Sigmoid colon (tissue), 6 donors: ENCODE measurements at regions not wholly inside any gene's neighbourhood (a gene's known extent, or its start where the extent isn't known, plus 50 kb on each side); places are given as distances from the start of the nearest gene placed in this dataset.

Experiments
- DNase-seq: peaks from one replicate; pipeline ENCODE4 v3.0.0-alpha.2; 2019
- H3K27ac ChIP-seq, 4 donors: fragments of 200-600 bp; sonication (generic); one replicate each; pipeline ENCODE4 v1.5.1; 2016 to 2019; ENCODE audit warnings: mild to moderate bottlenecking in 1 of 4
- H3K27me3 ChIP-seq, 3 donors: fragments of 200-600 bp; sonication (generic); one replicate each; pipeline ENCODE4 v1.5.1; 2019; ENCODE audit warnings: mild to moderate bottlenecking in 1 of 3
- H3K36me3 ChIP-seq, 4 donors: fragments of 200-600 bp; sonication (generic); one replicate each; pipeline ENCODE4 v1.5.1; 2016 to 2019
- H3K4me1 ChIP-seq, 4 donors: fragments of 200-600 bp; sonication (generic); one replicate each; pipeline ENCODE4 v1.5.1; 2017 to 2019
- H3K4me3 ChIP-seq, 4 donors: fragments of 200-600 bp; sonication (generic); one replicate each; pipeline ENCODE4 v1.5.1; 2017 to 2019; ENCODE audit warnings: mild to moderate bottlenecking in 2 of 4, moderate library complexity in 1 of 4
- H3K9me3 ChIP-seq, 4 donors: fragments of 200-600 bp in 3 of 4; sonication (generic) in 3 of 4; one replicate each; pipeline versions ENCODE4 v1.5.1 to v1.6.1; 2013 to 2019
- CTCF ChIP-seq, 4 experiments: fragments of 450-650 bp in 3 of 4; fragments of 200-600 bp in 1 of 4; IDR thresholded peaks; one replicate each; pipeline ENCODE4 v1.5.1; 2016 to 2019; ENCODE audit warnings: antibody characterized with exemption in 4 of 4, mild to moderate bottlenecking in 3 of 4, moderate library complexity in 2 of 4
- EP300 ChIP-seq, 4 donors: sonication (generic); formaldehyde crosslinking; IDR thresholded peaks; one replicate each; pipeline ENCODE4 v1.6.1; 2017; ENCODE audit warnings: antibody characterized with exemption in 4 of 4
- POLR2A ChIP-seq, 2 donors: fragments of 450-650 bp; IDR thresholded peaks; one replicate each; pipeline ENCODE4 v1.6.1; 2016; ENCODE audit warnings: antibody characterized with exemption in 2 of 2, mild to moderate bottlenecking in 2 of 2, moderate library complexity in 2 of 2
- POLR2AphosphoS5 ChIP-seq, 4 donors: sonication (generic); formaldehyde crosslinking; IDR thresholded peaks; one replicate each; pipeline ENCODE4 v1.6.1; 2017; ENCODE audit warnings: antibody characterized with exemption in 4 of 4
- WGBS, 2 donors: extraction: QIAGEN DNeasy Blood & Tissue Kit; methylation state at CpG; one replicate each; pipeline ENCODE4 v1.1.7; 2013; 5-methylcytosine and 5-hydroxymethylcytosine counted together
- intact Hi-C: fragments of 100-400 bp; cut with DNase I; formaldehyde crosslinking; loops from one replicate; pipeline ENCODE4 v1.15.1; 2023
- donor health status: healthy with polysubstance abuse.
- donor health status: healthy.

DNA sequence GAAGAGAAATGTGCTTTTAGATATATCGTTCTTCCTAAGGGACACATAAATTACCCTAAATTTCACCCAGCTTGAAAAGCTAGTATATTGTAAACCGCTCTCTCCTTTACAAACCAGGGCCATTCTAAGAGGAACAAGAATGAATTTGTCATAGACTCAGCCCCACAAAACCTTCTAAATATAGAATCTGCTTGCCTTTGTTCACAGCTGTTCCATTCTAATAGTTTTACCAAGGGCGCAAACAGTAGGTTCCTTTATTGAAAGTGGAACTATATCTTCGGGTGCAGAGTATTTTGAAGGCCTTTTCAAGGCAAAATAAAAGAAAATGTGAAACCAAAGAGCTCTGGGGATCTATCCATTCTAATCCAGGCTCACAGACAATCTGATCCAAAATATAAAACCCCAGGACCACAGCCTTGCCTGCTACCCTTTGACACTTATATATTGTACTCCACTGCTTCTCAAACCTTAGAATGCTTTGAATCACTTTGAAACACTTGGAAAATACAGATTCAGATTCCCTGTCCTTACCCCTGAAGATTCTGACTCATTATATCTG is 316.8 kb downstream of the PAX3 start:
- TF ChIP-seq EP300 (IDR thresholded peaks at IDR 0.05) (no peak), CTCF (IDR thresholded peaks at IDR 0.05) (no peak), POLR2A (IDR thresholded peaks at IDR 0.05) (no peak), POLR2AphosphoS5 (IDR thresholded peaks at IDR 0.05) (no peak)
- no peak for DNase-seq
- H3K4me1 ChIP-seq, result no peaks in the 10 kb centered on the region
- intact Hi-C loops, result no loop called here
- no peak overlapping the region for H3K27ac ChIP-seq
- 46 to 81% methylated on average over 4 of the region's 4 CpGs for WGBS, 2 donors
- no peak overlapping the region for H3K4me3 ChIP-seq
- no peaks in the 10 kb centered on the region for H3K9me3 ChIP-seq
- no peaks in the 10 kb centered on the region for H3K27me3 ChIP-seq
- H3K36me3 ChIP-seq, result no peaks in the 10 kb centered on the region

DNA sequence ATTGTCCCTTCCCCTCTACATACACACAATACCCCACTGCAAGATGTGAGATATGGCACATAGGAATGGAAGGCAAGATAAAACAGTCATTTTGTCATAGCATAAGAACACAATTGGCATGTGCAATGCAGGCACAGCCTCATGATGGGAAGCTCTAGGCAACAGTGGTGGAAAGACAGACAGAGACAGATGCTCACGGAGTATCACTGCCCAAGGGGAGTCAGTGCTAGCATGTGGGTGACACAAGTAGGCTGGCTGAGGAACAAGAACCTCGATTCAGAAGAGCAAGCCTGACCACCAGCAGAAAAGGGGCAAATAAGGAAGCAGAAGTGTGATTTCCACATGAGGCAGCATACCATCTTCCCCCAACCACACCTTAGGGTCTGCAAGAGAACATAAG is 323.6 kb downstream of the PAX3 start:
- TF ChIP-seq EP300 (IDR thresholded peaks at IDR 0.05) (no peak), CTCF (IDR thresholded peaks at IDR 0.05) (no peak), POLR2AphosphoS5 (IDR thresholded peaks at IDR 0.05) (no peak), POLR2A (IDR thresholded peaks at IDR 0.05) (no peak)
- intact Hi-C loops, result no loop called here
- Histone ChIP-seq H3K4me3 (no peak overlapping the region), H3K27ac (no peak overlapping the region), H3K36me3 (no peaks in the 10 kb centered on the region), H3K4me1 (no peaks in the 10 kb centered on the region), H3K27me3 (no peaks in the 10 kb centered on the region), H3K9me3 (no peaks in the 10 kb centered on the region)
- WGBS, 2 donors, result 74 to 79% methylated on average over 2 of the region's 2 CpGs
- no peak for DNase-seq

DNA sequence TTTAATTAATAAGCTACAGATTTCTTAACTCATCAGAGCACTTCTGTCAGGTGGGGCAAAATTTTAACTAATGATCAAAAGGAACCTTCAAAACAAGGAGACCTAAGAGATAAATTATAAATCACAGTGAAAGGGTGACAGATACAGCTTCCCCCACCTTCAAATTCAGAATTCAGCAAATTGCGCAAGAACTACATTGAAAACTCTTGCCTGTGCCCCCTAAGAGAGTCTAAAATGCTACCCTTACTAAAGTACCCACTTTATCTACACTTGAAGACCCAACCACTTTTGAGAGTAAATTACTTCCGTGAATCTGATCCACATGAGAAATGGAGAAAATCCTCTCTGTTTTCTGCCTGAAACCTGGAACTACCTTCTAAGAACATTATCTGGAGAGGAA is 324.9 kb downstream of the PAX3 start:
- Histone ChIP-seq H3K27me3 (no peaks in the 10 kb centered on the region), H3K27ac (no peak overlapping the region), H3K4me3 (no peak overlapping the region), H3K36me3 (no peaks in the 10 kb centered on the region), H3K9me3 (no peaks in the 10 kb centered on the region), H3K4me1 (peaks cover 0 to 2% (median 0%) of the 10 kb centered on the region in 4 donors)
- DNase-seq, result no peak
- no peak for TF ChIP-seq EP300 (IDR thresholded peaks at IDR 0.05)
- intact Hi-C loops, result no loop called here
- 96 to 98% methylated on average over 2 of the region's 2 CpGs for WGBS, 2 donors

GRCh38 chr2:221973502-221973901 is 325.3 kb downstream of the PAX3 start:
- DNase-seq, result no peak
- 91 to 95% methylated on average over 3 of the region's 3 CpGs for WGBS, 2 donors
- H3K27me3 ChIP-seq, result no peaks in the 10 kb centered on the region
- H3K27ac ChIP-seq, result no peak overlapping the region
- no peaks in the 10 kb centered on the region for H3K36me3 ChIP-seq
- no peak overlapping the region for H3K4me3 ChIP-seq
- peaks cover 0 to 6% (median 0%) of the 10 kb centered on the region in 4 donors for H3K4me1 ChIP-seq
- no peaks in the 10 kb centered on the region for H3K9me3 ChIP-seq
- TF ChIP-seq CTCF (IDR thresholded peaks at IDR 0.05) (no peak), EP300 (IDR thresholded peaks at IDR 0.05) (no peak), POLR2A (IDR thresholded peaks at IDR 0.05) (no peak), POLR2AphosphoS5 (IDR thresholded peaks at IDR 0.05) (no peak)
- intact Hi-C loops, result no loop called here

DNA sequence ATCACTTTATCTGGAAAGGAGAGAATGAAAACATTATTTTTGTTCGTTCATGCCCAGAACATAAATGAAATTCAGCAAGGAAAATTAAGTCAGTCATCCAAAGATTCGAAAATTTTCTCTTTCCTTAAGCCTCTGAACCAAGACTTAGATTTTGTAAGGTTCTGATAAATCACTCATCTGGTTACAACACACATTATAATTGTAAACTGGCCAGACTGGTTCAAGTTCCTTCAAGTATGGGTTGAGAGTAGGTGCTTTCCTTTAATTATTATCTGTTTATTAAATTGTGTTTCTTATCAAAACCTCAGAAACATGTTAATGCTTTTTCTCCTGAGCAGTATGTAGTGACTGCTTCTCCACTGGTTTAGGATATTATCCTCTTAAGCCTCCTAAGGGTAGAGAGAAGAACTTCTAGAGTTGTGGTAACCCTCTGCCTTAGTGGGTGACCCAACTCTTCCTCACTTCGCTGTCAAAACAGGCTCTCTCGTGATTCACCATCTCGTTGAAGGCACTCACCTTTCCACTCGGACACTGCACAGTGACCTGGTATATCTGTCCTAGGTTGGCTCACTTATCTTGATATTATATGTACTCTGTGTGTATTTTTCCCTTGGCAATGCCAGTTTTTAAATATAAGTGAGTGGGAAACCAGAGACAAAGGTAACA is 325.9 kb downstream of the PAX3 start:
- TF ChIP-seq POLR2AphosphoS5 (IDR thresholded peaks at IDR 0.05) (no peak), CTCF (IDR thresholded peaks at IDR 0.05) (no peak), EP300 (IDR thresholded peaks at IDR 0.05) (no peak), POLR2A (IDR thresholded peaks at IDR 0.05) (no peak)
- Histone ChIP-seq H3K4me3 (no peak overlapping the region), H3K27ac (no peak overlapping the region), H3K4me1 (peaks cover 0 to 6% (median 0%) of the 10 kb centered on the region in 4 donors), H3K36me3 (no peaks in the 10 kb centered on the region), H3K9me3 (no peaks in the 10 kb centered on the region), H3K27me3 (no peaks in the 10 kb centered on the region)
- DNase-seq, result no peak
- intact Hi-C loops, result no loop called here
- 85 to 88% methylated on average over 6 of the region's 6 CpGs for WGBS, 2 donors
